CD4-positive, alpha-beta T cell treated with Interferon alpha-2 for 1 hour (primary cell): ENCODE measurements at regions not wholly inside any gene's neighbourhood (a gene's known extent, or its start where the extent isn't known, plus 50 kb on each side); places are given as distances from the start of the nearest gene placed in this dataset.
"Not testable (repeated sequence)": the region's sequence is repeated elsewhere in the genome, so short reads cannot be mapped to it uniquely, and the experiment has no call there.

ENCODE experiments used
- DNase-seq, 2 donors: peaks; one replicate each; pipeline ENCODE4 v3.0.0-alpha.2; 2020 to 2022

GRCh38 chr3:197367081-197367780, 68.8 kb upstream of the DLG1 start:
- DNase-seq: no peak

DNA sequence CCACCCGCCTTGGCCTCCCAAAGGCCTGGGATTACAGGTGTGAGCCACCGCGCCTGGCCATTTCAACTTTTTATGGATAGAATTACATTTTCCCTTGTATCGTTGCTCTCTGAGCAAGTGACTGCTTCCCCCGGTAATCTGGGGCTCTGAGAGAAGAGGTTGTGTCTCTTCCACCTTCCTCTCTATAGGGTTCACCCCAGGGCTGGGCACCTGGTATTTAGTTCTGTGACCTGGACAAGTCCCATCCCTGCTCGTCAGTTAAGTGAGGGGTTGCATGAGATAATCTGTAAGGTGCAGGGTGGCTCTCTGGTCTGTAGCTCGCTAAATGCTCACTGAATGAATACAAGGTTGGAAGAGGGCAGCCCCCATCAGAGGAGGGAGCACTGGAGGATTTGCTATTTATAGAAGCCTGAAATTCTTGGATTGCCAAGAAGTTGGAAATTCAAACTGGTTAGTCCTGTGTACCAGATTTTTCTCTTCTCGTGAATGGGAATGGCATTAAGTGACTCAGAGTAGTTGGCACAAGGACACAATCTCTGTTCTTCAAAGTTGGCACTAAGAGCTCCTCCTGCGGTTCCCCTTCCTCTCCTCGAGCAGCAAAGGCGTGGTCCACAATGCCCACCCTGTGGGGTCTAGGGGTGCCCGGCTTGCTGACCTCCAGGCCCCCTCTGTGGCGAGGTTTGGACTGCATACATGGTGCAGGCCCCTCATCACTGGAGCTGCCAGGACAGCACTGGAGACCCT, 68.1 kb upstream of the DLG1 start:
- no peak for DNase-seq

DNA sequence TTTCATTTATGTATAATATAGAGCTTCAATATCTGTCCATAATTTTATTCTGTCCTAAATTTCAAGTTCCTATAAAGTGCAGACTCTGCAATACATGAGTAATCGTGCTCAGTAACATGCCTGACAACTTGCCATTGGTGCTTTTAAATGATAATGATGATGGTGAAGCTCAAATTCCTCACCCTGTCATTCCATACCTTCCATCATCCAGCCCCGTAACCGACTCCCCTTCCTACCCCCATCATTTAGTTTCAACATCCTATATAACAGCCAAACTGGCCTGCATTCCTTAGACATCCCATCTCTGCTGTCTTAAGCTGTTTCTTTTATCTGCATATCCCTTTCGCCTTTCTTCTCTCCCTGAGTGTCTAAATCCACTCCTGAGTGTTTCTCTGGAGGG, 67.2 kb upstream of the DLG1 start:
- DNase-seq: no peak

DNA sequence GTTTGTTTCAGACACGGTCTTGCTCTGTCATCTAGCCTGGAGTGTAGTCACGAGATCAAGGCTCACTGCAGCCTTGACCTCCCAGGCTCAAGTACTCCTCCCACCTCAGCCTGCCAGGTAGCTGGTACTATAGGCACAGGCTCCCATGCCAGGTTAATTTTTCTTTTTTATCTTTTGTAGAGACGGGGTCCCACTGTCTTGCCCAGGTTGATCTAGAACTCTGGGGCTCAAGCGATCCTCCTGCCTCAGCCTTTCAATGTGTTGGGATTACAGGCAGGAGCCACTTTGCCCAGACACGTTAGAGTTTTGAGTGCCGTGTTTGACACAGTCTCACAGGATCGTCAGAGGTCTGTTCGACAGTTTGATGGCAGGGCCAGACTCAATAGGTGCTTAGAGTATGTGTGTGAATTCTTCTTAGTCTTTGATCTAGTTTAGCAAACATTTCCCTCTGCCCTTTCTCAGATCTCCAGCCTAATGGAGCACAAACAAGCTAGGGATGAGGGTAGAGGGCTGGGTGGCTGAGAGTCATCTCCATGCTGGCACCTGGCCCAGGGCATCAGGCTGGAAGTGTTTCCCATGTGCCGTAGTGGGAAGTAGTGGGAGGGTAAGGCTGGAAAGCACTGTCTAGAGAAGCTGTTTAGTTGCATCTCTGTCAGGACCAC, 66.1 kb upstream of the DLG1 start:
- DNase-seq: no peak

GRCh38 chr3:197363553-197364409, 65.4 kb upstream of the DLG1 start:
- DNase-seq: no peak

- DNase-seq: no peak
Observed at GRCh38 chr3:197362081-197362480, 63.7 kb upstream of the DLG1 start.

- DNase-seq: not testable (repeated sequence)
Observed at GRCh38 chr3:197360095-197360494, 61.7 kb upstream of the DLG1 start.

DNA sequence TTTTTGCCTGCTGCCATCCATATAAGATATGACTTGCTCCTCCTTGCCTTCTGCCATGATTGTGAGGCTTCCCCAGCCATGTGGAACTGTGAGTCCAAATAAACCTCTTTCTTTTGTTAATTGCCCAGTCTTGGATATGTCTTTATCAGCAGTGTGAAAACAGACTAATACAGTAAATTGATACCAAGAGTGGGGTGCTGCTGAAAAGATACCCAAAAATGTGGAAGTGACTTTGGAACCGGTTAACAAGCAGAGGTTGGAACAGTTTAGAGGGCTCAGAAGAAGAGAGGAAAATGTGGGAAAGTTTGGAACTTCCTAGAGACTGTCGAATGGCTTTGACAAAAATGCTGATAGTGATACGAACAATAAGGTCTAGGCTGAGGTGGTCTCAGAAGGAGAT, 61.1 kb upstream of the DLG1 start:
- not testable (repeated sequence) for DNase-seq

GRCh38 chr3:197356741-197357140, 58.3 kb upstream of the DLG1 start:
- no peak for DNase-seq

DNA sequence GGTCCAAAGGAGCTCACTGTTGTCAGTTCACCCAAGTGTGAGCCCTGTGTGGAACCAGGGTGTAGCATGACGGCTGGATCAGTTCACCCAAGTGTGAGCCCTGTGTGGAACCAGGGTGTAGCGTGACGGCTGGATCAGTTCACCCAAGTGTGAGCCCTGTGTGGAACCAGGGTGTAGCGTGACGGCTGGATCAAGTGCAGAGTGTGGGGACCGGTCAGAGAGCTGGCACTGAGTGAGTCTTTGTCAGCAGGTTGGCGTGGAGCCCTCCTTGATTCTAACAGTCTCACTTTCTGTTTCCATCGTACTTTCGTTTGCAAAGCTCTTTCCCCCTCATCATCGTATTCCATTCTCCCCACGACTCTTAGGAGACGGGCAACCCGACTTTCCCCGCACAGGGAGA, 57.9 kb upstream of the DLG1 start:
- DNase-seq: no peak

DNA sequence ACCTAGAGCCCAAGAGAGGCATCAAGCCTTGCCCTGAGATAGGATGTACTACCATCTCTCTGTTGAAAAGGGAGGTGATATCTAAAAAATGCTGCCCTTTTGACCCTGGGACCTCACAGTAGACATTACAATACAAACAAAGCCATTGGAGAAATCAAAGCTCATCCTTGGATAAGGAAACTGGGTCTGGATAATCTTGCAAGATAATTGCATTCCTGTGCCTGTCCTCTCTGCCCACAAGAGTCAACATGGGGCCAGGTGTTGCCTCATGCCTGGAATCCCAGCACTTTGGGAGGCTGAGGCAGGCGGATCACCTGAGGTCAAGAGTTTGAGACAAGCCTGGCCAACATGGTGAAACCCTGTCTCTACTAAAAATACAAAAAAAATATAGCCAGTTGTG, 57.3 kb upstream of the DLG1 start:
- no peak for DNase-seq

DNA sequence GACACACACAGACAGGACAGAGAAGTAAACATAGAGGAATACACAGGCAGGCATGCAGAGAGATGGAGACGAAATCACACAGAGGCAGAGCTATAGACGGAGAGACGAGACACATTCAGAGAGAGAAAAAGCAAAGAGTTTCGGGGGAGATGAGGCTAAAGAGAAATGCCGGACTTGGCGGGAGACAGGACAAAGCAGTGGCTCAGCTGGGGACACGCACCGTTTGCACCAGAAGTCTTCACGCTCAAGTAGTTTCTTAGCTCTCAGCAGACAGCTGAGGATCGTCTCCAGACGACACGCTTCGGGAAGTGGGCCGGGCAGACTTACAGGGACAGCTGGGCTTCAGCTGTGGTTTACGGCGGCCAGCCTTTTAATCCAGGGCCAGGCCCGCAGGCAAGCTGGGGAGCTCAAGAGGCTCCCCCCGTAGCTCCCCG, 56.2 kb upstream of the DLG1 start:
- DNase-seq: no peak

DNA sequence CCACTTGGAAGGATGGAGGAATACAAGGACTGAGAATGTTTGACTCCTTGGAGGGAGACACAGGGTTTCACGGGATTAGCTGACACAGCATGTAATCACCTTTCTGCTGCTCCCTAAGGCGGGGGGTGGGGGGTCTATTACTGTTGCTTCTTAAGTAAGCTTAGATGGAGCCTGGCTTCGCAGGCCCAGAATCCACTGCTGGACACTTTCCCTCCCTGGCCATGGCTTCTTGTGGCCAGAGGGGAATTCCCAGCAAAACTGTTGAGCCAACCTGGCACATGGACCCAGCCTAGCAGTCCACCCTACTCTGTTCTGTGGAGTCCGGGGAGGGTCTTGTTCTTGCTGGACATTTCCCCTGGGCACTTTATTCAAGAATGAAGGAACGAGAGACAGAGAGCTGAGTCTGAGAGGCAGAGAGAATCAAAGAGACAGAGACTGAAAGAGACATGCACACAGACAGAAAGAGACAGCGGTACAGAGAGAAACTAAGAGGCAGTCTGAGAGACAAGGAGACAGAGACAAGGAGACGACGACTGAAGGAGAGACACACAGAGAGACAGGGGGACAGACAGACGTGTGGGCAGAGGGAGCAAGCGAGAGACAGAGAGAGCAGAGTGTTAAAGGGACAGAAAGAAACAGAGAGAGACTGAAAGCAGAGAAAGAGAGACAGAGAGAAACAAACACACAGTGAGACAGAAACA, 55.6 kb upstream of the DLG1 start:
- no peak for DNase-seq

- DNase-seq: no peak
Observed at GRCh38 chr3:197353001-197353866, 54.8 kb upstream of the DLG1 start.

DNA sequence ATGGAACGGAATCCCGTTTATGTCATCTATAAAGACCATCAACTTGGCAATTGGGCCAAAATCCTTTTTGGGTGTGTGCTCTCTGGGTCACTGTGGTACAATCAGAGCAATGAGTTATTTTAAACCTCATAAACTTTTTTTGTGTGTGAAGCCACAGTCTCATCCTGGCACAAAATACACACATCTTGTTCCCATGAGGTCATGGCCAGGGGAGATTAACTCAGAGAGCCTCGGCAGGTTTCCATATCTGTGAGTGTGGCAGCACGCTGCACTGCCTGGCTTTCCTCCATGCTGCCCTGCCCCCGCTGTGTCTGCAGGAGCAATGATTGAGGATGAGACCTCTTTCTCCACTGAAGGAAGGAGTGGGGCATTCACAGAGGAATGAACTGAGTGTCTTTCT, 54.0 kb upstream of the DLG1 start:
- no peak for DNase-seq

DNA sequence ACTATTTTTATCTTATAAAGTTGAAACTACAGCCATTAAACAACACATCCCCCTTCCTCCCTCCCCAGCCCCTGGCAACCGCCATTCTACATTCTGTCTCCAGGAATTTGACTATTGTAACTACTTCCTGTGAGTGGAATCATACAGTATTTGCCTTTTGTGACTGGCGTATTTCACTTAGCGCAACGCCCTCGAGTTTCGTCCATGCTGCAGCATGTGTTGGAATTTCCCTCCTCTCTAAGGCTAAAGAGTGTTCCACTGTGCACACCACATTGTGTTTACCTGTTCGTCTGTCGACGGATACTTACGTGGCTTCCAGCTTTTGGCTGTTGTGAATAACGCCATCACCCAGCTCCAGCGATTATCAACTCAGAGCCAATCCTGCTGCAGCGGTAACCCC, 52.0 kb upstream of the DLG1 start:
- DNase-seq: no peak

- no peak for DNase-seq
Observed at GRCh38 chr3:197349368-197349767, 51.0 kb upstream of the DLG1 start.
